HFF-Myc (cell line): ENCODE measurements at regions not wholly inside any gene's neighbourhood (a gene's known extent, or its start where the extent isn't known, plus 50 kb on each side); places are given as distances from the start of the nearest gene placed in this dataset.
A peak's percentile ranks its signal among the peaks of the same experiment; 100 is the strongest.

Source experiments
- DNase-seq: peaks from one replicate; pipeline ENCODE4 v3.0.0-alpha.2; 2011; ENCODE audit warnings: low read depth; ENCODE audit errors: extremely low read depth
- H3K4me3 ChIP-seq: replicated peaks from 2 replicates; pipeline ENCODE4 v1.5.1; 2011; ENCODE audit warnings: low read depth, mild to moderate bottlenecking, control low read depth, low read length
- CTCF ChIP-seq: IDR thresholded peaks from 2 replicates; pipeline ENCODE4 v1.5.1; 2012; ENCODE audit warnings: mild to moderate bottlenecking, low read depth, low read length, control low read depth; ENCODE audit errors: missing control alignments

DNA sequence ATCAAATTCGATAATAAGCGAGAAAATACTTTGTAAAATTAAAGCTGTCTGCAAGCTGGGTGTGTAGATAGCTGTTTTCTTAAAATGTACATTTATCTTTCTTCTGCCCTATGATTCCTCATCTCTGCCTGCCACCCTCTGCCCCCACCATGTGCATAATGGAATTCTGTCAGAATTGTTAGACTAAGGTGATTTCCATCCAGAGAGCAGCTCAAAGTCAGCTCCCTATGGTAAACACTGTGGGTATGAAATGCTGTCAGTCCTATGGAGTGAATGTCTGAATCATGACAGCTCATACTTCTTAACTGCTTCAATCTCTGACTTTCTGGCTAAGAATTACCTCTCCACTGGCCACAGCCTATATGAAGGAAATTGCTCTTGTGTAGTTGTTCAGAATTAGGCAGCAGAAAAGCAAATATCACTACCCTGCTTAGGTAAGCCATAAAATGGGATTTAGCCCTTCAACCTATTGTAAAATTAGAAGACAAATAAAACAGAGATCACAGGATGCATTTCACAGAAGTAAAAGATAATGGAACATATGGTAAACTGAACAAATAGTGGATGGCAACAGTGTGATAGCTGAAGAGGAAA is 137.7 kb downstream of the CD8B2 start:
- DNase-seq, result no peak
- no peak for TF ChIP-seq CTCF
- H3K4me3 ChIP-seq, result no peak overlapping the region

DNA sequence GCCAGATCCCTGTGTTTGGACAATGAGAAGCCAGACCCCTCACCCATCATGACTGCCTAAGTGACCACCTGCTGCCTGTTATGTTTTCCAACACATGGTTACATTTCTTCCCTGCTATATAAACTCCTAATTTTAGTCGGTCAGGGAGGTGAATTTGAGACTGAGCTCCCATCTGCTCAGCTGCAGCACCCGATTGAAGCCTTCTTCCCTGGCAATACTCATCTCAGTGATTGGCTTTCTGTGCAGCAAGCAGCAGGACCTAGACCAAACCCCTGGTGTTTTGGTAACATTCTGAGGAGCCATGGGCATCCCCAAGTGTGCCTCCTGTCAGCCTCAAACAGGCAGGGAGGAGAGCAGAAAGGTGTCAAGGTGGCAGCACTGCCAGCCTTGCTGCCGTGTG is 141.2 kb downstream of the CD8B2 start:
- no peak for DNase-seq
- no peak for TF ChIP-seq CTCF
- H3K4me3 ChIP-seq, result no peak overlapping the region

GRCh38 chr2:106629981-106630380 is 142.8 kb downstream of the CD8B2 start:
- no peak for TF ChIP-seq CTCF
- no peak for DNase-seq
- no peak overlapping the region for H3K4me3 ChIP-seq

GRCh38 chr2:106631281-106631680 is 144.1 kb downstream of the CD8B2 start:
- TF ChIP-seq CTCF, result no peak

DNA sequence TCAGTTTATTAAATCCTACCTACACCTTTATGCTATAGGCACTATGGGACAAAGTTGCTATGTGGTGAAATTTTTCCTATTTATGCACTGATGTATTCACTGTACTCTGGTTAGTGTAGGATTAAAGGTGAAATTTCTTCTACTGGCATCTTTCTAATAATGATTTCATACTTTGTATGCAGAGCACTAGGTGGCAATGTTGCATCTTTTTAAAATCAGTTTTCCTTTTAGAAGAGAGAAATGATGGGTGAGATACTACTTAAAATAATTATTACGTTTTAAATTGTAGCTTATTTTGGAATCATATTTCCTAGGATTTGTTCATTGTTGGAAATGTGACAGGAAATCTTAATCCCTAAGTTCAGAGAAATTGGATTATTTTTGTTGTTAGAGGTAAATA is 150.9 kb downstream of the CD8B2 start:
- TF ChIP-seq CTCF, result no peak
- DNase-seq, result peak; percentile 5
- no peak overlapping the region for H3K4me3 ChIP-seq

More at GRCh38 chr2:106631281-106631680, 144.1 kb downstream of the CD8B2 start:
- H3K4me3 ChIP-seq, result no peak overlapping the region
- DNase-seq, result no peak

DNA sequence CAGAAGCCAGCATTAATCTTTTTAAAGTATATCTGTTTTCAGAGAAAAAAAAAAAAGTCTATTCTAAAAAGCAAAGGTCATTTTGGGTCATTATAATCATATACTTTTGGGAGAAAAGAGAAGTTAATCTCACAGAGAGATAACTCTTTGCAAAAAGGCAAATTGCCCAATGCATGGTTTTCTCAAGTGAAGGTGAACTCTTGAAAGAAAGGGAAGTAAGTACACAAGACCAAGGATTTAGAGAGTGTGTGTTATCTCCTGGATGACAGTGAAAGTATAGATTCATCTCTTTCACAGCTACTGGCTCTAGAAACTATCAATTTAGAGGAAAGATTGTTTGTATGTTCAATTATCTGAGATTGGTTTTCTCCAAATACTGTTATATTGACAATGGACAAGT is 151.4 kb downstream of the CD8B2 start:
- no peak for TF ChIP-seq CTCF
- H3K4me3 ChIP-seq, result no peak overlapping the region
- DNase-seq, result no peak

DNA sequence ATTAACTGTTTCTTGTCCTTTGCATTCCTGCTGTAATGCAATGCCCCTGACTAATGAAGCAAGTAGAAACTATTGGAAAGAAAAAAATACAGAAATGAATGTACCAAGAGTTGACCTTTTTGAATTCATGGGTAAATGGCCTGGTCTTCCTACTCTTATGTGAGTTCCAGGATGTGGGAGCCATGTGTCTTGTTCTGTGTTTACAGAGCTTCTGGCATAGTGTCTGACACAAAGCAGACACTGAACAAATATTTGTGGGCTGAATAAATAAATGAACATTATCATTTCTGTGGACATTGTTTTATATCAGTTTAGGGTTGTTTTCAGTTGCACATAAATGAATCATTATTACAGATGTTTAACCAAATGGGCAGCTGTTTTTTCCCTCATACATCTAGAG is 155.5 kb downstream of the CD8B2 start:
- no peak for DNase-seq
- no peak overlapping the region for H3K4me3 ChIP-seq
- no peak for TF ChIP-seq CTCF
